HCT116 (cell line): ENCODE measurements at regions not wholly inside any gene's neighbourhood (a gene's known extent, or its start where the extent isn't known, plus 50 kb on each side); places are given as distances from the start of the nearest gene placed in this dataset.

Source experiments
- ATAC-seq: fragments of 200-7000 bp; cut with Tn5 transposase; 2 replicates; pipeline ENCODE4 v1.9.1; 2020; ENCODE audit warnings: mild to moderate bottlenecking, moderate library complexity
- BruUV-seq: library from RNA; stranded (reverse); fragments of 400-500 nt; replicated peaks from 2 replicates; lab custom pipeline; 2021; lab: Mats Ljungman, UMichigan
- CTCF ChIA-PET: fragments of 300-600 bp; sonication (Branson Sonifier 250); formaldehyde crosslinking; loops from one replicate; lab custom pipeline; 2021; ENCODE audit warnings: antibody characterized with exemption; lab: Charles Lee
- POLR2A ChIA-PET: fragments of 300-600, 350-600 bp; sonication (Branson Sonifier 250); formaldehyde crosslinking; loops from one replicate; lab custom pipeline; 2021; ENCODE audit warnings: antibody characterized with exemption; lab: Charles Lee
- RAD21 ChIA-PET, 2 experiments: fragments of 300-600 bp; sonication (Branson Sonifier 250); formaldehyde crosslinking; loops; one replicate each; lab custom pipeline; 2023; ENCODE audit warnings: low total read pairs in 2 of 2; ENCODE audit not compliant: uncharacterized antibody in 2 of 2, unreplicated experiment in 2 of 2, low non-redundant PET in 1 of 2; lab: Charles Lee
- DNase-seq: peaks from one replicate; pipeline ENCODE4 v3.0.0-alpha.2; 2010; ENCODE audit warnings: low read depth, low spot score
- H2AFZ ChIP-seq: fragments of 200-600 bp; shearing (Covaris generic), sonication (generic); 2 replicates; pipeline ENCODE4 v1.6.1; 2017; ENCODE audit warnings: low read depth, mixed run types, mixed read lengths, antibody characterized with exemption, low read length; ENCODE audit not compliant: poor library complexity, severe bottlenecking
- H3K27ac ChIP-seq: 2 replicates; pipeline ENCODE4 v1.5.1; 2012; ENCODE audit warnings: low read depth, low read length
- H3K27me3 ChIP-seq: fragments of 200-600 bp; sonication (generic); 2 replicates; pipeline ENCODE4 v1.6.1; 2016; ENCODE audit warnings: mixed run types, low read length, mixed read lengths; ENCODE audit not compliant: insufficient read depth
- H3K36me3 ChIP-seq, 2 experiments: fragments of 200-500 bp in 1 of 2; fragments of 200-600 bp in 1 of 2; sonication (Bioruptor generic) in 1 of 2; sonication (generic) in 1 of 2; 2 replicates each; pipeline versions ENCODE4 v1.5.1 to v1.6.1; 2014 to 2016; ENCODE audit warnings: low read length in 2 of 2, inconsistent platforms in 1 of 2, mixed read lengths in 1 of 2, mixed run types in 1 of 2; ENCODE audit not compliant: insufficient read depth in 2 of 2, control insufficient read depth in 1 of 2
- H3K4me1 ChIP-seq, 2 experiments: fragments of 200-600 bp in 1 of 2; sonication (generic) in 1 of 2; 2 replicates each; pipeline versions ENCODE4 v1.5.1 to v1.6.1; 2012 to 2017; ENCODE audit warnings: low read length in 2 of 2, inconsistent platforms in 1 of 2, mild to moderate bottlenecking in 1 of 2, mixed read lengths in 1 of 2, mixed run types in 1 of 2, moderate library complexity in 1 of 2; ENCODE audit not compliant: insufficient read depth in 2 of 2, control insufficient read depth in 1 of 2
- H3K4me2 ChIP-seq: fragments of 200-600 bp; sonication (generic); 2 replicates; pipeline ENCODE4 v1.6.1; 2017; ENCODE audit warnings: mixed run types, low read length, mixed read lengths
- H3K4me3 ChIP-seq, 2 experiments: fragments of 200-600 bp in 1 of 2; sonication (generic) in 1 of 2; replicated peaks in 1 of 2; 2 replicates each; pipeline ENCODE4 v1.5.1; 2011 to 2016; ENCODE audit warnings: low read length in 2 of 2, control low read depth in 1 of 2, low read depth in 1 of 2, mild to moderate bottlenecking in 1 of 2, mixed read lengths in 1 of 2, mixed run types in 1 of 2
- H3K79me2 ChIP-seq: fragments of 200-600 bp; sonication (generic); 2 replicates; pipeline ENCODE4 v1.6.1; 2017; ENCODE audit warnings: mild to moderate bottlenecking, mixed run types, low read length, moderate library complexity, mixed read lengths; ENCODE audit not compliant: insufficient read depth
- H3K9ac ChIP-seq: fragments of 200-600 bp; sonication (generic); 2 replicates; pipeline ENCODE4 v1.6.1; 2016; ENCODE audit warnings: low read length, mixed read lengths
- H3K9me2 ChIP-seq: fragments of 200-600 bp; sonication (generic), shearing (Covaris generic); 2 replicates; pipeline ENCODE4 v1.6.1; 2017; ENCODE audit warnings: mixed run types, mild to moderate bottlenecking, moderate library complexity; ENCODE audit not compliant: insufficient read depth
- H3K9me3 ChIP-seq, 2 experiments: fragments of 200-500 bp in 1 of 2; fragments of 200-600 bp in 1 of 2; sonication (Bioruptor generic) in 1 of 2; sonication (generic) in 1 of 2; 2 replicates each; pipeline ENCODE4 v1.6.1; 2014 to 2017; ENCODE audit warnings: low read length in 2 of 2, mixed read lengths in 2 of 2, inconsistent platforms in 1 of 2, low read depth in 1 of 2, mild to moderate bottlenecking in 1 of 2, mixed run types in 1 of 2, moderate library complexity in 1 of 2; ENCODE audit not compliant: control insufficient read depth in 1 of 2, insufficient read depth in 1 of 2
- H4K20me1 ChIP-seq: fragments of 200-600 bp; sonication (generic), shearing (Covaris generic); 2 replicates; pipeline ENCODE4 v1.6.1; 2017; ENCODE audit warnings: mixed run types, mild to moderate bottlenecking, moderate library complexity; ENCODE audit not compliant: insufficient read depth
- ELF1 ChIP-seq: IDR thresholded peaks from 2 replicates; pipeline ENCODE4 v1.6.1; 2012; ENCODE audit warnings: low read depth, borderline replicate concordance
- EZH2phosphoT487 ChIP-seq: fragments of 200-600 bp; IDR thresholded peaks from 2 replicates; pipeline ENCODE4 v1.6.1; 2018; ENCODE audit warnings: antibody characterized with exemption, borderline replicate concordance
- JUND ChIP-seq: IDR thresholded peaks from 2 replicates; pipeline ENCODE4 v1.6.1; 2012
- POLR2A ChIP-seq: IDR thresholded peaks from 2 replicates; pipeline ENCODE4 v1.7.0; 2011; ENCODE audit warnings: borderline replicate concordance; ENCODE audit not compliant: insufficient read depth, insufficient read length; ENCODE audit errors: extremely low read depth
- POLR2AphosphoS5 ChIP-seq: IDR thresholded peaks from 2 replicates; pipeline ENCODE4 v1.6.1; 2011; ENCODE audit warnings: mild to moderate bottlenecking, low read depth, low read length, moderate library complexity
- SIN3A ChIP-seq: IDR thresholded peaks from 2 replicates; pipeline ENCODE4 v1.6.1; 2012; ENCODE audit warnings: low read depth
- SP1 ChIP-seq: IDR thresholded peaks from 2 replicates; pipeline ENCODE4 v1.6.1; 2012; ENCODE audit warnings: low read depth
- SRF ChIP-seq: IDR thresholded peaks from 2 replicates; pipeline ENCODE4 v1.6.1; 2012; ENCODE audit warnings: low read depth
- TCF7L2 ChIP-seq: IDR thresholded peaks from 2 replicates; pipeline ENCODE4 v1.7.0; 2011; ENCODE audit warnings: borderline replicate concordance, inconsistent platforms; ENCODE audit not compliant: insufficient read depth, insufficient read length; ENCODE audit errors: extremely low read depth
- intact Hi-C: fragments of 100-400 bp; cut with micrococcal nuclease; formaldehyde crosslinking; loops from 2 replicates; pipeline ENCODE4 v1.10.0; 2022
- TF ChIP-seq, protein P1 (sequence below): IDR thresholded peaks from 2 replicates; pipeline ENCODE4 v1.6.1; 2012
- TF ChIP-seq, protein P2 (sequence below): IDR thresholded peaks from 2 replicates; pipeline ENCODE4 v1.6.1; 2012; ENCODE audit warnings: low read depth

DNA sequence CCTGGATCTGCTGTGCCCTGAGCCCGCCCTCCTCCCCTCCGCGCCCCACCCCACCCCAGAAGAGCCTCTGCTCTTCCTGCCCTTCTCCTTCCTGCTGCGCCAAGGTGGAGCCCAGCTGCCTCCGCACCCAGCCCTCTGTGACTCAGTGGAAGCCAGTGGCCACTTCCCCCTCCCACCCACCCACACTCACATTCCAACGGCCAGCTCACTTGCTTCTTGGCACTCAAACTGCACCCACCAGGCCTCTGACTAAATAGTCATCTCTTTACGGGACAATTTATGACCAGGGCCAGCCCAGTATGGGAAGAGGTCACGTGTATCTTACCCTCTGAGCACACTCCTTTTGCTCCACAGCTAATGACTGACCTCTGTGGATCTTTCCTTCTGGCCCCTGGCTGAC is 150.4 kb upstream of the SLC1A4 start (continued):
- TF ChIP-seq EZH2phosphoT487 (no peak), SRF (no peak), SIN3A (no peak), JUND (no peak), ELF1 (no peak), SP1 (no peak)
- TF ChIP-seq, protein P1, sequence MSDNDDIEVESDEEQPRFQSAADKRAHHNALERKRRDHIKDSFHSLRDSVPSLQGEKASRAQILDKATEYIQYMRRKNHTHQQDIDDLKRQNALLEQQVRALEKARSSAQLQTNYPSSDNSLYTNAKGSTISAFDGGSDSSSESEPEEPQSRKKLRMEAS, result no peak
- TF ChIP-seq, protein P2, sequence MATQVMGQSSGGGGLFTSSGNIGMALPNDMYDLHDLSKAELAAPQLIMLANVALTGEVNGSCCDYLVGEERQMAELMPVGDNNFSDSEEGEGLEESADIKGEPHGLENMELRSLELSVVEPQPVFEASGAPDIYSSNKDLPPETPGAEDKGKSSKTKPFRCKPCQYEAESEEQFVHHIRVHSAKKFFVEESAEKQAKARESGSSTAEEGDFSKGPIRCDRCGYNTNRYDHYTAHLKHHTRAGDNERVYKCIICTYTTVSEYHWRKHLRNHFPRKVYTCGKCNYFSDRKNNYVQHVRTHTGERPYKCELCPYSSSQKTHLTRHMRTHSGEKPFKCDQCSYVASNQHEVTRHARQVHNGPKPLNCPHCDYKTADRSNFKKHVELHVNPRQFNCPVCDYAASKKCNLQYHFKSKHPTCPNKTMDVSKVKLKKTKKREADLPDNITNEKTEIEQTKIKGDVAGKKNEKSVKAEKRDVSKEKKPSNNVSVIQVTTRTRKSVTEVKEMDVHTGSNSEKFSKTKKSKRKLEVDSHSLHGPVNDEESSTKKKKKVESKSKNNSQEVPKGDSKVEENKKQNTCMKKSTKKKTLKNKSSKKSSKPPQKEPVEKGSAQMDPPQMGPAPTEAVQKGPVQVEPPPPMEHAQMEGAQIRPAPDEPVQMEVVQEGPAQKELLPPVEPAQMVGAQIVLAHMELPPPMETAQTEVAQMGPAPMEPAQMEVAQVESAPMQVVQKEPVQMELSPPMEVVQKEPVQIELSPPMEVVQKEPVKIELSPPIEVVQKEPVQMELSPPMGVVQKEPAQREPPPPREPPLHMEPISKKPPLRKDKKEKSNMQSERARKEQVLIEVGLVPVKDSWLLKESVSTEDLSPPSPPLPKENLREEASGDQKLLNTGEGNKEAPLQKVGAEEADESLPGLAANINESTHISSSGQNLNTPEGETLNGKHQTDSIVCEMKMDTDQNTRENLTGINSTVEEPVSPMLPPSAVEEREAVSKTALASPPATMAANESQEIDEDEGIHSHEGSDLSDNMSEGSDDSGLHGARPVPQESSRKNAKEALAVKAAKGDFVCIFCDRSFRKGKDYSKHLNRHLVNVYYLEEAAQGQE, result no peak

DNA sequence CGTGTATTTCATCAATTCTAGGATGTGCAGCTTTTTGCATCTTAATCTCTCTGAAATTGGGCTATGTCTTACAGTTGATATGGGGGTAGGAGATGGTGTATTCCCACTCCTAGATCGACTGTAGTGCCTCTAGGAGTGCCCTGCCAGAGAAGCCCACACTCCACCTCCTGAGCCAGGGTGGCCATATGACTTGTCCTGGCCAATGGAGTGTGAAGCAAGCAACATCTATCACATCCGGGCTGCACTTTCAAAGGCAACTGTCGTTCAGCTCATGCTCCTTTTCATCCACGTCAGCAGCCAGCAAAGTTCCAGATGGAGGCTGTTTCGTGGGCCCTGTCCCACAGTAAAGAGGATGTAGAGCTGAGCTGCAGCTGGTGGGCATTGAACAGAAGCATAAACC is 149.4 kb upstream of the SLC1A4 start:
- Histone ChIP-seq H3K79me2 (no peaks in the 10 kb centered on the region), H3K27me3 (no peaks in the 10 kb centered on the region)
- TF ChIP-seq SP1 (no peak), POLR2A (peak; percentile 44), TCF7L2 (peak; percentile 77), POLR2AphosphoS5 (peak; percentile 56)
- TF ChIP-seq, all 23 proteins: peak for 3
- Histone ChIP-seq H3K4me3 (no peak overlapping the region), H3K4me1 (peaks cover 62 to 75% of the 10 kb centered on the region in 2 experiments), H3K9me2 (no peaks in the 10 kb centered on the region), H3K9ac (peak overlapping the region; percentile 59), H3K27ac (peak overlapping the region; percentile 91), H3K36me3 (no peaks in the 10 kb centered on the region), H4K20me1 (no peaks in the 10 kb centered on the region), H3K4me2 (peak overlapping the region; percentile 66), H3K9me3 (no peaks in the 10 kb centered on the region), H2AFZ (peak overlapping the region; percentile 13)
- ChIA-PET CTCF (interaction anchor here (2.3 kb wide), 1 partner anchor 194 kb away, joined by 15 read pairs; no protein-coding TSS in a partner anchor), POLR2A (interaction anchor here (1.2 to 5.6 kb wide), 8 partner anchors 9 to 191 kb away, joined by 6 to 47 read pairs (median 27); partner anchors contain the start of gene SERTAD2), RAD21 (interaction anchor here (0.6 to 1.6 kb wide), 6 partner anchors 17 to 268 kb away, joined by 3 to 7 read pairs (median 4); partner anchors contain the start of gene SERTAD2 (in 1 of the 2))
- BruUV-seq, result no TSS peak
- DNase-seq (peak; percentile 35), ATAC-seq (peak; percentile 30)
- intact Hi-C loops, result loop anchor here (2.0 kb wide), 3 partner anchors 19 to 193 kb away; no protein-coding TSS in a partner anchor
